A673 (cell line): ENCODE measurements at regions not wholly inside any gene's neighbourhood (a gene's known extent, or its start where the extent isn't known, plus 50 kb on each side); places are given as distances from the start of the nearest gene placed in this dataset.
A peak's percentile ranks its signal among the peaks of the same experiment; 100 is the strongest.
"Not testable (repeated sequence)": the region's sequence is repeated elsewhere in the genome, so short reads cannot be mapped to it uniquely, and the experiment has no call there.

ENCODE experiments used
- BruUV-seq: library from RNA; stranded (reverse); fragments of 400-500 nt; replicated peaks from 2 replicates; lab custom pipeline; 2021; lab: Mats Ljungman, UMichigan
- CTCF ChIA-PET: fragments of 300-600 bp; sonication (Branson Sonifier 250); formaldehyde crosslinking; loops from one replicate; lab custom pipeline; 2022; ENCODE audit warnings: antibody characterized with exemption; lab: Charles Lee
- POLR2A ChIA-PET: fragments of 300-600 bp; sonication (Branson Sonifier 250); formaldehyde crosslinking; loops from one replicate; lab custom pipeline; 2022; ENCODE audit warnings: antibody characterized with exemption; ENCODE audit not compliant: low non-redundant PET; lab: Charles Lee
- DNase-seq: peaks from one replicate; pipeline ENCODE4 v3.0.0-alpha.2; 2015; ENCODE audit warnings: low spot score
- H3K27ac ChIP-seq: fragments of 200-600 bp; sonication (generic); 2 replicates; pipeline ENCODE4 v1.5.1; 2016; ENCODE audit warnings: mixed run types, low read depth, mild to moderate bottlenecking, mixed read lengths, antibody characterized with exemption, low read length; ENCODE audit not compliant: poor library complexity, severe bottlenecking
- H3K27me3 ChIP-seq: fragments of 200-600 bp; sonication (generic); replicated peaks from 2 replicates; pipeline ENCODE4 v1.6.1; 2017; ENCODE audit warnings: mixed run types, low read depth, mild to moderate bottlenecking, mixed read lengths, antibody characterized with exemption, low read length; ENCODE audit not compliant: insufficient read depth, poor library complexity
- H3K36me3 ChIP-seq: fragments of 200-600 bp; sonication (generic); 2 replicates; pipeline ENCODE4 v1.6.1; 2016; ENCODE audit warnings: mixed run types, mild to moderate bottlenecking, mixed read lengths, antibody characterized with exemption, low read length; ENCODE audit not compliant: insufficient read depth, poor library complexity, severe bottlenecking
- H3K4me1 ChIP-seq: fragments of 200-600 bp; sonication (generic); 2 replicates; pipeline ENCODE4 v1.6.1; 2017; ENCODE audit warnings: mixed run types, mild to moderate bottlenecking, mixed read lengths, antibody characterized with exemption, low read length; ENCODE audit not compliant: insufficient read depth, poor library complexity, severe bottlenecking
- H3K4me3 ChIP-seq: fragments of 200-600 bp; sonication (generic); 2 replicates; pipeline ENCODE4 v1.5.1; 2016; ENCODE audit warnings: low read depth, mixed run types, mild to moderate bottlenecking, mixed read lengths, low read length; ENCODE audit not compliant: poor library complexity, severe bottlenecking
- H3K9me3 ChIP-seq: fragments of 200-600 bp; sonication (generic); 2 replicates; pipeline ENCODE4 v1.6.1; 2016; ENCODE audit warnings: mixed run types, low read depth, mild to moderate bottlenecking, mixed read lengths, antibody characterized with exemption, low read length; ENCODE audit not compliant: poor library complexity, severe bottlenecking
- CTCF ChIP-seq: fragments of 300-800, 200-600 bp; sonication (generic); conservative IDR thresholded peaks from 2 replicates; pipeline ENCODE4 v1.5.1; 2017; ENCODE audit warnings: low read depth, mild to moderate bottlenecking, antibody characterized with exemption, low read length, moderate library complexity, mixed read lengths
- EZH2 ChIP-seq: fragments of 200-600 bp; sonication (generic); IDR thresholded peaks from 2 replicates; pipeline ENCODE4 v1.6.1; 2017; ENCODE audit warnings: borderline replicate concordance, low read depth, mild to moderate bottlenecking, mixed read lengths, antibody characterized with exemption, low read length; ENCODE audit not compliant: poor library complexity, severe bottlenecking
- intact Hi-C: fragments of 100-400 bp; cut with micrococcal nuclease; formaldehyde crosslinking; loops from one replicate; pipeline ENCODE4 v1.10.0; 2022; ENCODE audit not compliant: unreplicated experiment

GRCh38 chr20:51172558-51173428, 149.9 kb upstream of the KCNG1 start:
- Histone ChIP-seq H3K4me1 (no peaks in the 10 kb centered on the region), H3K4me3 (no peak overlapping the region), H3K36me3 (no peaks in the 10 kb centered on the region), H3K27me3 (no peaks in the 10 kb centered on the region), H3K9me3 (no peaks in the 10 kb centered on the region), H3K27ac (no peak overlapping the region)
- no peak for TF ChIP-seq EZH2
- TF ChIP-seq CTCF, result 0 out of 2 replicates have a peak, but pooled peaks have one; percentile 10
- POLR2A ChIA-PET, result no interaction called here
- intact Hi-C loops, result no loop called here
- BruUV-seq, result no TSS peak
- peak; percentile 10 for DNase-seq
- CTCF ChIA-PET, result no interaction called here

- CTCF ChIA-PET, result no interaction called here
- H3K4me3 ChIP-seq, result no peak overlapping the region
- H3K36me3 ChIP-seq, result no peaks in the 10 kb centered on the region
- H3K27me3 ChIP-seq, result no peaks in the 10 kb centered on the region
- no peaks in the 10 kb centered on the region for H3K9me3 ChIP-seq
- no TSS peak for BruUV-seq
- POLR2A ChIA-PET, result no interaction called here
- no peaks in the 10 kb centered on the region for H3K4me1 ChIP-seq
- H3K27ac ChIP-seq, result no peak overlapping the region
- DNase-seq, result no peak
- intact Hi-C loops, result no loop called here
- TF ChIP-seq EZH2, result no peak
- no peak for TF ChIP-seq CTCF
Measured at GRCh38 chr20:51171141-51171540, 148.2 kb upstream of the KCNG1 start.

- no peaks in the 10 kb centered on the region for H3K36me3 ChIP-seq
- TF ChIP-seq EZH2, result no peak
- no peaks in the 10 kb centered on the region for H3K4me1 ChIP-seq
- CTCF ChIA-PET, result no interaction called here
- intact Hi-C loops, result no loop called here
- H3K9me3 ChIP-seq, result no peaks in the 10 kb centered on the region
- POLR2A ChIA-PET, result no interaction called here
- BruUV-seq, result no TSS peak
- H3K27ac ChIP-seq, result no peak overlapping the region
- H3K4me3 ChIP-seq, result no peak overlapping the region
- no peaks in the 10 kb centered on the region for H3K27me3 ChIP-seq
- DNase-seq, result no peak
Measured at GRCh38 chr20:51169813-51170212, 146.9 kb upstream of the KCNG1 start.

- H3K9me3 ChIP-seq, H3K27ac ChIP-seq, intact Hi-C loops, DNase-seq, H3K4me1 ChIP-seq, H3K27me3 ChIP-seq, H3K36me3 ChIP-seq, POLR2A ChIA-PET, CTCF ChIA-PET, BruUV-seq, H3K4me3 ChIP-seq: not testable (repeated sequence)
Measured at GRCh38 chr20:51167911-51168310, 145.0 kb upstream of the KCNG1 start.
